ENCODE measurements at regions not wholly inside any gene's neighbourhood (a gene's known extent, or its start where the extent isn't known, plus 50 kb on each side); places are given as distances from the start of the nearest gene placed in this dataset.
"Not testable (repeated sequence)": the region's sequence is repeated elsewhere in the genome, so short reads cannot be mapped to it uniquely, and the experiment has no call there.

DNA sequence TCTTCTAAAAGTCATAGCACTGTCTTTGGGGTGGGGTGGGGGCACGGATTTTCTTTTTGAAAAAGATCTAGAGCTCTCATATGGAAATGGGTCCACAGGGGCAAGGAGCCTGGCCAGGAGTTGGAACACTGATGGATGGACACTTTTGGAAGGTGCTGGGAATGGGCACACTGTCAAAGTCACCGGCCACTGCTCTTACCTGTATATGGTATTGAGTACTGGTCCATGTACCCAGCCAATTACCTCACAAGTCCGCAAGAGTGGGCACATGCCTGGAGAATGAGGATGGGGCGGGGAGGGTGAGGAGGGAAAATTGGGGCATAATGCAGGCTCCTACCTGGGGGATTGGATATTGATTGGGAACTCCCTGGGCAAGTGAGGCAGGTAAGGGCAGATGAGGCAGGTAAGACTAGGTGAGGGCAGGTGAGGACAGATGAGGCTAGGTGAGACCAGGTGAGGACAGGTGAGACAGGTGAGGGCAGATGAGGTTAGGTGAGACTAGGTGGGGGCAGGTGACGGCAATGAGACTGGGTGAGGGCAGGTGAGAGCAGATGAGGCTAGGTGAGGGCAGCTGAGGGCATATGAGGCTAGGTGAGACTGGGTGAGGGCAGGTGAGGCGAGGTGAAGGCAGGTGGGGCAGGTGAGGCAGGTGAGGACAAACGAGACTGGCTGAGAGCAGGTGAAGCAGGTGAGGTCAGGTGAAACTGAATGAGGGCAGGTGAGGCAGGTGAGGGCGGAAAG lies 167.9 kb downstream of the NRN1 start:
- Mint-ChIP-seq H3K9me3 (no peaks in the 10 kb centered on the region), H3K4me3 (no peak overlapping the region), H3K27ac (no peak overlapping the region), H3K27me3 (no peaks in the 10 kb centered on the region), H3K36me3 (ENCODE audit: low read depth) (no peaks in the 10 kb centered on the region), H3K4me1 (ENCODE audit: low read depth) (peaks cover 2% of the 10 kb centered on the region)
- no peak for DNase-seq

DNA sequence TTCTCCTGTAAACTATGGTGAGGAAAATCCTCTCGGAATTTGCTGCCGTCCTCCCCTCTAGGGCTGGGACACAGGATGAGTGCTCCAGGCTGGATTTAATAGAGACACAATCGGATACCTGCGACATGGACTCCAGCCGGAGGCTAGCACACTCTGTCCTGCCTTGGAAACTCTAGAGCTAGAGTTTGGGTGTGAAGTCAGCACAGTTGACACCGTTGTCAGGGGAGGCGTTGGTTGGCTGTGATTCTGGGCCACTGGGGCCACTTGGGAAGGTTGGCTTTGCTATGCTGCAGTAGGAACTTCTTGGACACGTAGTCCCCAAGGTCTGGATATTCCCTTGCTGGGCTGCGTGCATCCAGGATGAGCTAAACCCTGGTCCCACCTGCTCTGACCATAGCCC lies 169.4 kb downstream of the NRN1 start:
- peaks cover 13% of the 10 kb centered on the region for H3K4me1 Mint-ChIP-seq (ENCODE audit: low read depth)
- no peaks in the 10 kb centered on the region for H3K9me3 Mint-ChIP-seq
- no peaks in the 10 kb centered on the region for H3K27me3 Mint-ChIP-seq

DNA sequence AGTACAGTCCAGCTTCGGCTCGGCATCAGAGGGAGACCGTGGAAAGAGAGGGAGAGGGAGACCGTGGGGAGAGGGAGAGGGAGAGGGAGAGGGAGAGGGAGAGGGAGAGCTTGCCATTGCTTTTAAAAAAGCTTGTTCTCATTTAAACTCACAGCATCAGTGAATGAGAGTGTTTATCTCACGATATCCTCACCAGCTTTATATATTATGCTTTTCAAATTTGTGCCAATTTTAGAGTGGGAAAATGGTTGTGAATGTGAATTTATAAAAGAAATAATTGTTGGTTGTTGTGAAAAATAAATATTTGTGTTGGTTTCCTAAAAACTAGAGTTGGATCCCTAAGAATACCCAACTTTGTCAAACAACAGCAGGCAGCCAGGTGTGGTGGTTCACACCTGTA lies 170.1 kb downstream of the NRN1 start:
- H3K27me3 Mint-ChIP-seq; DNase-seq; H3K27ac Mint-ChIP-seq; H3K36me3 Mint-ChIP-seq (ENCODE audit: low read depth); H3K4me3 Mint-ChIP-seq; H3K9me3 Mint-ChIP-seq: not testable (repeated sequence)
- H3K4me1 Mint-ChIP-seq (ENCODE audit: low read depth), result peaks cover 20% of the 10 kb centered on the region

More for the DNA sequence above, 169.4 kb downstream of the NRN1 start:
- Mint-ChIP-seq H3K4me3 (no peak overlapping the region), H3K36me3 (ENCODE audit: low read depth) (no peaks in the 10 kb centered on the region), H3K27ac (no peak overlapping the region)
- no peak for DNase-seq

GRCh38 chr6:5833120-5833519 lies 173.6 kb downstream of the NRN1 start:
- peaks cover 46% of the 10 kb centered on the region for H3K4me1 Mint-ChIP-seq (ENCODE audit: low read depth)
- DNase-seq, result no peak
- no peak overlapping the region for H3K4me3 Mint-ChIP-seq
- H3K9me3 Mint-ChIP-seq, result no peaks in the 10 kb centered on the region
- H3K36me3 Mint-ChIP-seq (ENCODE audit: low read depth), result no peaks in the 10 kb centered on the region
- H3K27me3 Mint-ChIP-seq, result no peaks in the 10 kb centered on the region
- no peak overlapping the region for H3K27ac Mint-ChIP-seq

DNA sequence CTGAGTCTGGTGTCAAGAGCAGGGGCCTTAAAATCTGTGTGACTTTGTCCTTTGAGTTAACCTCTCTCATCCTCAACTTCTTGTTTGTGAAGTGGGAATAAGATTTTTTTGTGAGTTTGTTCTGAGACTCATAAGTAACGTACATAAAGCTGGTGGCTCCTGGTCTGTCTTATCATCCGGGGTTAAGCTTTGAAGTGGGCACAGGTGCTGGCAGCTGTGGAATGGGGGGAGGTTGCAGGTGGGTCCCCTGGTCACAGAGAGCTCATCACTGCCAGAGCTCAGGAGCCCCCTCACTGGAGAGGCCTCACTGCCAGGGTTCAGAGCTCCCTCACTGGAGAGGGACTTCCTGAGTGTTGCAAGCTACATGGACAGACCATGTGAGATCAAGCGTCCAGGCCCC lies 174.1 kb downstream of the NRN1 start:
- Mint-ChIP-seq H3K36me3 (ENCODE audit: low read depth) (no peaks in the 10 kb centered on the region), H3K27ac (peak overlapping the region; percentile 69), H3K9me3 (no peaks in the 10 kb centered on the region), H3K4me1 (ENCODE audit: low read depth) (peaks cover 46% of the 10 kb centered on the region), H3K27me3 (no peaks in the 10 kb centered on the region), H3K4me3 (no peak overlapping the region)
- no peak for DNase-seq

DNA sequence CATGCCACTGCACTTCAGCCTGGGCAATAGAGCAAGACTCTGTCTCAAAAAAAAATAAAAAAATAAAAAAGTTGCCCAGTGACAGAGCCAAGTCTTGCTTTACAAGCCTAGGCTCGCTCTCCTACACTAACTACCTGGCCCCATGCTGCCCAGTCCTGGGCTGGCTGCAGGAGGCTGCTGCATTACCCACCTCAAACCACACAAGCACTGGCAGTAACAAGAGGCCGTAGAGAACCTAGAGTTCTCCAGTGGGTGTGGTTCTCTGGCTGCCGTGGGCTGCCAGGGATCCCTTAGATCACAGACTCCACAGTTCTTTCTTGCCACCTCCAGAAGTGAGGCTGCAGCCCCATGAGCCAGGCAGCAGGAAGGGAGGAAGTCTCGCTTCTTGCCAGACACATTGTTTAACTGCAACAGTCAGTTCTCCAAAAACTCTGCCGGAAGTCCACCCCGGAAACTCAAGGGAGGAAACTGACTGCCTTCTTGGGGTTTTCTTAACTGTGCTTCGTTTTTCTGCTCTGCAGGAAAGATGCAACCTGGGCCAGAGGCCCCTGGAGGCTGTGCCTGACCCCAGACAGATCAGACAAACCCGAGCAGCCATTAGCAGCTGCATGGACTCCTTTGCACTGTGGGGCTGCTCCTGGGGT lies 175.4 kb downstream of the NRN1 start:
- H3K36me3 Mint-ChIP-seq (ENCODE audit: low read depth); H3K9me3 Mint-ChIP-seq; H3K27me3 Mint-ChIP-seq: not testable (repeated sequence)
- peaks cover 46% of the 10 kb centered on the region for H3K4me1 Mint-ChIP-seq (ENCODE audit: low read depth)
- peak overlapping the region; percentile 36 for H3K4me3 Mint-ChIP-seq
- peak; percentile 63 for DNase-seq
- H3K27ac Mint-ChIP-seq, result peak overlapping the region; percentile 89

DNA sequence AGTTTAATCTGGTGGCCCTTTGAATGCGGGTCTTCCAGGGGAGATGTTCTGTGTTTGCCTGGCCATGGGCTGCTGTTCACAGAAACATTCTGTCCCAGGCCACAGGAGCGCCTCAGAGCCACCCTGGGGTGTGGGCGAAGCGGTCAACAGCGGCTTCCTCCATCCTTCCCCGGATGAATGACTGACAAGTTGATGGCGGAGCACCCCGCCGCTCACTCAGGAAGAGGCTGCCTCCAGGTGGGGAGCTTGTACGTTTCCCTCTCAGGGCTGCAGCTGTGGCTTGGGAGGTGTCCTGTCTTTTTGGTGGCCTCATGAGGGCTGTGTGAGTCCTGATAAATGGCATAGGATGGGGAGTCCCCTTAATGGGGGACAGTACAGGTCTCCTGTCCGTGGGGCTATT lies 178.4 kb downstream of the NRN1 start:
- no peak overlapping the region for H3K4me3 Mint-ChIP-seq
- no peak overlapping the region for H3K27ac Mint-ChIP-seq
- no peaks in the 10 kb centered on the region for H3K36me3 Mint-ChIP-seq (ENCODE audit: low read depth)
- H3K9me3 Mint-ChIP-seq, result no peaks in the 10 kb centered on the region
- DNase-seq, result no peak
- no peaks in the 10 kb centered on the region for H3K27me3 Mint-ChIP-seq
- H3K4me1 Mint-ChIP-seq (ENCODE audit: low read depth), result peaks cover 53% of the 10 kb centered on the region

DNA sequence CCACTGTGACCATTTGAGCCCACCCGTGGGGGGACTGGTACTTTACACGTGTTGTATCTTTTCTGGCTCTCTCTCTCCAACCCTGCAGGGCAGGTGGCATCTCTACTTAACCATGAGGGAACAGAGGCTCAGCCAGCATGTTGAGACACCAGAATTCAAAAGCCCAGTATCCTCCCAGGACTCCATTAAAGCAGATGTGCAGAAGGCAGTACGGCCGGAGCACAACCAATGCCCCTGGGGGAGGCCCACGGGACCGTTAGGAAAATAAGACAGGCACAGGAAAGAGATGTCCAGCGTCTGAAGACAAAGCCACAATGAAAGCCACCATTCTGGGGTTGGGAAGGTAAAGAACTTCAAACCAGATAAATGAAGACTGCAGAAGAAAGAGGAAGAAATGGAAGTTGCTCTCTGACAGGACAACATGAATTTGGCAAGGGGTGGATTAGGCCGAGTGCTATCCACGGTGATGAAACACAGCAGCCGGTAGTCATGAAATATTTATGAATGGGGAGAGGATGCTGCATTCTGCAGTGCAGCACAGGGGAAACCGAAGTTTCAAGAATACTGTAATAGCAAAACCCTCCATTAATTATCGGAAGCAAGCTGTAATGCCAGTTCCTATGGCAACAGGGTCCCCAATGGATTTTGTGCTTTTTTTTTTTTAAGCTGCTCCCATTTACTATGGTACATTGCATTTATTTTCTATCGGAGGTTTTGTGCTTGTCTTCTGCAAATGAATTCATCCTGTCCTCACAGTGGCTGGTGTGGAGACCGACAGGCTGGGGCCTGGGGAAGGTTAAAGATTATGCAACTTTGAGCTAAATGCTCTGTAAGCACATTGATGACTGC lies 179.4 kb downstream of the NRN1 start:
- peaks cover 47% of the 10 kb centered on the region for H3K4me1 Mint-ChIP-seq (ENCODE audit: low read depth)
- DNase-seq, result no peak
- H3K4me3 Mint-ChIP-seq, result no peak overlapping the region

DNA sequence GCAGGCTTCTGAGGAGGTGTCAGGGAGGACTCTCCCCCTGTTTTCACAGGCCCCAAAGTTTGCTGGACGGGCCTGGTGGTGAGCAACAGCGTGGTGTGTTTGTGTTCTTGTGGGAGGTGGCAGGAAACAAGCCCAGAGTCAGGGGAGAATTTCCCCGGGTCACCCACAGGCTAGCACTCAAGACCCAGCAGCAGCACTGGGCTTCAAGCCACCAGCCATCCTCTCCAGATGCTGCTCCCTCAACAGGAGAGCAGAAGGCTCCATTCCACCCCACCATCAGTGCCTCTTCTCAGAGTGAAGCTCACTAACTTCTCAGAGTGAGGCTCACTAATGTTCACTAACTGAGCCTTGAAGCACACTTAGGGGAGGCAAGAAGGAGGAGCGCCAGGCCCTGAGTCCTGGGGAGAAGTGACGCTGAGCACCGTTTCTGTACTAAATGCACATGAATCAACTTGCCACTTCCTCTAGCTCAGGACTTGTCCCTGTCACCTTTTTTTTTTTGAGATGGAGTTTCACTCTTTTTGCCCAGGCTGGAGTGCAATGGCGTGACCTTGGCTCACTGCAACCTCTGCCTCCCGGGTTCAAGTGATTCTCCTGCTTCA lies 182.2 kb downstream of the NRN1 start:
- not testable (repeated sequence) for DNase-seq; H3K9me3 Mint-ChIP-seq; H3K4me3 Mint-ChIP-seq; H3K36me3 Mint-ChIP-seq (ENCODE audit: low read depth); H3K27me3 Mint-ChIP-seq
- peaks cover 23% of the 10 kb centered on the region for H3K4me1 Mint-ChIP-seq (ENCODE audit: low read depth)
- H3K27ac Mint-ChIP-seq, result peak overlapping the region; percentile 50

More for the DNA sequence above, 179.4 kb downstream of the NRN1 start:
- no peaks in the 10 kb centered on the region for H3K9me3 Mint-ChIP-seq
- no peaks in the 10 kb centered on the region for H3K27me3 Mint-ChIP-seq
- H3K36me3 Mint-ChIP-seq (ENCODE audit: low read depth), result no peaks in the 10 kb centered on the region
- H3K27ac Mint-ChIP-seq, result no peak overlapping the region
